ENCODE measurements at regions not wholly inside any gene's neighbourhood (a gene's known extent, or its start where the extent isn't known, plus 50 kb on each side); places are given as distances from the start of the nearest gene placed in this dataset.
"Not testable (repeated sequence)": the region's sequence is repeated elsewhere in the genome, so short reads cannot be mapped to it uniquely, and the experiment has no call there.

- DNase-seq = no peak
Measured at GRCh38 chr11:57871231-57871630, 109.6 kb downstream of the CTNND1 start.

- no peak for DNase-seq
Measured at GRCh38 chr11:57873196-57873911, 111.8 kb downstream of the CTNND1 start.

- DNase-seq = no peak
Measured at GRCh38 chr11:57874981-57875380, 113.4 kb downstream of the CTNND1 start.

- no peak for DNase-seq
Measured at GRCh38 chr11:57881647-57882046, 120.0 kb downstream of the CTNND1 start.

GRCh38 chr11:57883630-57884029 lies 122.0 kb downstream of the CTNND1 start:
- DNase-seq = no peak

GRCh38 chr11:57885298-57886050 lies 123.9 kb downstream of the CTNND1 start:
- DNase-seq = peak; percentile 39

GRCh38 chr11:57888386-57888785 lies 126.8 kb downstream of the CTNND1 start:
- DNase-seq = no peak

- DNase-seq = no peak
Measured at GRCh38 chr11:57890521-57890920, 128.9 kb downstream of the CTNND1 start.

GRCh38 chr11:57893200-57893599 lies 130.5 kb upstream of the OR9Q1 start:
- not testable (repeated sequence) for DNase-seq

GRCh38 chr11:57896361-57897145 lies 127.1 kb upstream of the OR9Q1 start:
- DNase-seq = no peak

- DNase-seq = no peak
Measured at GRCh38 chr11:57899378-57899777, 124.3 kb upstream of the OR9Q1 start.

- no peak for DNase-seq
Measured at GRCh38 chr11:57900320-57900719, 123.4 kb upstream of the OR9Q1 start.

GRCh38 chr11:57901278-57901677 lies 122.4 kb upstream of the OR9Q1 start:
- DNase-seq = no peak

GRCh38 chr11:57901756-57902155 lies 121.9 kb upstream of the OR9Q1 start:
- no peak for DNase-seq

- DNase-seq = no peak
Measured at GRCh38 chr11:57903011-57903410, 120.7 kb upstream of the OR9Q1 start.

GRCh38 chr11:57903441-57904123 lies 120.1 kb upstream of the OR9Q1 start:
- DNase-seq = no peak

- no peak for DNase-seq
Measured at GRCh38 chr11:57904376-57904775, 119.3 kb upstream of the OR9Q1 start.

GRCh38 chr11:57905439-57905838 lies 118.2 kb upstream of the OR9Q1 start:
- no peak for DNase-seq

GRCh38 chr11:57908399-57908798 lies 115.3 kb upstream of the OR9Q1 start:
- DNase-seq = not testable (repeated sequence)

- DNase-seq = not testable (repeated sequence)
Measured at GRCh38 chr11:57911522-57911921, 112.2 kb upstream of the OR9Q1 start.

- no peak for DNase-seq
Measured at GRCh38 chr11:57913715-57914704, 109.7 kb upstream of the OR9Q1 start.
